ENCODE measurements at regions not wholly inside any gene's neighbourhood (a gene's known extent, or its start where the extent isn't known, plus 50 kb on each side); places are given as distances from the start of the nearest gene placed in this dataset.

- Histone ChIP-seq H3K4me3 (ENCODE audit: low read depth, low read length) (no peak overlapping the region), H3K27me3 (ENCODE audit: control insufficient read depth, insufficient read depth, low read length) (no peaks in the 10 kb centered on the region), H3K36me3 (ENCODE audit: control insufficient read depth, insufficient read depth, low read length) (no peaks in the 10 kb centered on the region)
- TF ChIP-seq CTCF (IDR thresholded peaks at IDR 0.05; ENCODE audit: insufficient read depth, low read depth, low read length) = peak; percentile 76
- no peak for DNase-seq (ENCODE audit: low read depth)
- ChIA-PET CTCF (interaction anchor here (0.8 to 1.7 kb wide), 10 partner anchors 13 to 693 kb away, joined by 3 to 6 read pairs (median 3); no protein-coding TSS in a partner anchor), POLR2A (no interaction called here)
These were observed 269.8 kb downstream of the S1PR1 start for GRCh38 chr1:101506541-101507164.

GRCh38 chr1:101507547-101507971 is 270.7 kb downstream of the S1PR1 start:
- DNase-seq (ENCODE audit: low read depth) = no peak
- H3K4me3 ChIP-seq (ENCODE audit: low read depth, low read length) = no peak overlapping the region
- ChIA-PET CTCF (interaction anchor here (0.6 kb wide), 1 partner anchor 150 kb away, joined by 3 read pairs; no protein-coding TSS in a partner anchor), POLR2A (no interaction called here)
- no peak for TF ChIP-seq CTCF (IDR thresholded peaks at IDR 0.05; ENCODE audit: insufficient read depth, low read depth, low read length)
- no peaks in the 10 kb centered on the region for H3K27me3 ChIP-seq (ENCODE audit: control insufficient read depth, insufficient read depth, low read length)
- no peaks in the 10 kb centered on the region for H3K36me3 ChIP-seq (ENCODE audit: control insufficient read depth, insufficient read depth, low read length)

- Histone ChIP-seq H3K4me3 (ENCODE audit: low read depth, low read length) (no peak overlapping the region), H3K27me3 (ENCODE audit: control insufficient read depth, insufficient read depth, low read length) (no peaks in the 10 kb centered on the region), H3K36me3 (ENCODE audit: control insufficient read depth, insufficient read depth, low read length) (no peaks in the 10 kb centered on the region)
- POLR2A ChIA-PET = no interaction called here
- no peak for DNase-seq (ENCODE audit: low read depth)
- TF ChIP-seq CTCF (IDR thresholded peaks at IDR 0.05; ENCODE audit: insufficient read depth, low read depth, low read length) = no peak
- CTCF ChIA-PET = no interaction called here
These were observed 272.1 kb downstream of the S1PR1 start for GRCh38 chr1:101508913-101509312.

GRCh38 chr1:101509370-101509769 is 272.6 kb downstream of the S1PR1 start:
- Histone ChIP-seq H3K27me3 (ENCODE audit: control insufficient read depth, insufficient read depth, low read length) (no peaks in the 10 kb centered on the region), H3K4me3 (ENCODE audit: low read depth, low read length) (no peak overlapping the region), H3K36me3 (ENCODE audit: control insufficient read depth, insufficient read depth, low read length) (no peaks in the 10 kb centered on the region)
- ChIA-PET POLR2A (no interaction called here), CTCF (no interaction called here)
- TF ChIP-seq CTCF (IDR thresholded peaks at IDR 0.05; ENCODE audit: insufficient read depth, low read depth, low read length) = no peak
- DNase-seq (ENCODE audit: low read depth) = no peak

- Histone ChIP-seq H3K36me3 (ENCODE audit: control insufficient read depth, insufficient read depth, low read length) (no peaks in the 10 kb centered on the region), H3K27me3 (ENCODE audit: control insufficient read depth, insufficient read depth, low read length) (no peaks in the 10 kb centered on the region), H3K4me3 (ENCODE audit: low read depth, low read length) (no peak overlapping the region)
- no peak for TF ChIP-seq CTCF (IDR thresholded peaks at IDR 0.05; ENCODE audit: insufficient read depth, low read depth, low read length)
- DNase-seq (ENCODE audit: low read depth) = no peak
- ChIA-PET POLR2A (no interaction called here), CTCF (interaction anchor here (1.0 kb wide), 1 partner anchor 8 kb away, joined by 3 read pairs; no protein-coding TSS in a partner anchor)
These were observed 274.5 kb downstream of the S1PR1 start for GRCh38 chr1:101511202-101511891.
